ENCODE measurements at regions not wholly inside any gene's neighbourhood (a gene's known extent, or its start where the extent isn't known, plus 50 kb on each side); places are given as distances from the start of the nearest gene placed in this dataset.

DNA sequence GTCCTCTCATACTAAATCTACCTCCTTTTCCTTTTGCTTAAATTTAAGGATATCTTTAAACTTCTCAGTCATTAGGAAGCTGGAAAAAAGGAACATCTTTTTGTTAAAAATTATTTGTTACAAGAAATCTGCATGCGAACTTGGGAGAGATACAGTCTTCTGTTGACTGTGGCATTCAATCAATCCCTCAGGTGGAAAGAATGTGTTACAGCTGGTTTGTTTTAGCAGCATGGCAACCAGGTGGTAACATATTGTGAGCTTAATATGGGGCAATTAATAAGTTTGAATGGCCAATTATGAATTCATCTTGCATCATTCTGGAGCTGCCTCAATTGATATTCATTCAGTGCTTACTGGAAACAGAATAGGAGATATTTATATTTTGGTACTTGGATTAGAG, 135.0 kb downstream of the GC start:
- peaks cover 14% of the 10 kb centered on the region for H3K36me3 Mint-ChIP-seq
- ATAC-seq: no peak
- H3K27me3 Mint-ChIP-seq (ENCODE audit: low read depth): no peaks in the 10 kb centered on the region
- TF ChIP-seq, protein P1, sequence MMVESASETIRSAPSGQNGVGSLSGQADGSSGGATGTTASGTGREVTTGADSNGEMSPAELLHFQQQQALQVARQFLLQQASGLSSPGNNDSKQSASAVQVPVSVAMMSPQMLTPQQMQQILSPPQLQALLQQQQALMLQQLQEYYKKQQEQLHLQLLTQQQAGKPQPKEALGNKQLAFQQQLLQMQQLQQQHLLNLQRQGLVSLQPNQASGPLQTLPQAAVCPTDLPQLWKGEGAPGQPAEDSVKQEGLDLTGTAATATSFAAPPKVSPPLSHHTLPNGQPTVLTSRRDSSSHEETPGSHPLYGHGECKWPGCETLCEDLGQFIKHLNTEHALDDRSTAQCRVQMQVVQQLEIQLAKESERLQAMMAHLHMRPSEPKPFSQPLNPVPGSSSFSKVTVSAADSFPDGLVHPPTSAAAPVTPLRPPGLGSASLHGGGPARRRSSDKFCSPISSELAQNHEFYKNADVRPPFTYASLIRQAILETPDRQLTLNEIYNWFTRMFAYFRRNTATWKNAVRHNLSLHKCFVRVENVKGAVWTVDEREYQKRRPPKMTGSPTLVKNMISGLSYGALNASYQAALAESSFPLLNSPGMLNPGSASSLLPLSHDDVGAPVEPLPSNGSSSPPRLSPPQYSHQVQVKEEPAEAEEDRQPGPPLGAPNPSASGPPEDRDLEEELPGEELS (CRISPR knock-in tag; IDR thresholded peaks at IDR 0.05): no peak
- TF ChIP-seq, protein P2, sequence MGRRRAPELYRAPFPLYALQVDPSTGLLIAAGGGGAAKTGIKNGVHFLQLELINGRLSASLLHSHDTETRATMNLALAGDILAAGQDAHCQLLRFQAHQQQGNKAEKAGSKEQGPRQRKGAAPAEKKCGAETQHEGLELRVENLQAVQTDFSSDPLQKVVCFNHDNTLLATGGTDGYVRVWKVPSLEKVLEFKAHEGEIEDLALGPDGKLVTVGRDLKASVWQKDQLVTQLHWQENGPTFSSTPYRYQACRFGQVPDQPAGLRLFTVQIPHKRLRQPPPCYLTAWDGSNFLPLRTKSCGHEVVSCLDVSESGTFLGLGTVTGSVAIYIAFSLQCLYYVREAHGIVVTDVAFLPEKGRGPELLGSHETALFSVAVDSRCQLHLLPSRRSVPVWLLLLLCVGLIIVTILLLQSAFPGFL (CRISPR knock-in tag; IDR thresholded peaks at IDR 0.05; ENCODE audit: borderline replicate concordance): no peak
- TF ChIP-seq, protein P3, sequence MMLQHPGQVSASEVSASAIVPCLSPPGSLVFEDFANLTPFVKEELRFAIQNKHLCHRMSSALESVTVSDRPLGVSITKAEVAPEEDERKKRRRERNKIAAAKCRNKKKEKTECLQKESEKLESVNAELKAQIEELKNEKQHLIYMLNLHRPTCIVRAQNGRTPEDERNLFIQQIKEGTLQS (CRISPR knock-in tag; conservative IDR thresholded peaks at IDR 0.05): no peak
- no peak for DNase-seq (ENCODE audit: low spot score)
- peaks cover 3% of the 10 kb centered on the region; the same call in 1 of the 2 replicates for H3K4me1 Mint-ChIP-seq
- CTCF ChIA-PET: no interaction called here
- no peak overlapping the region for H3K4me3 Mint-ChIP-seq
- POLR2A ChIA-PET: no interaction called here
- peaks cover 31% of the 10 kb centered on the region for H3K9me3 Mint-ChIP-seq
- H3K27ac Mint-ChIP-seq: no peak overlapping the region

DNA sequence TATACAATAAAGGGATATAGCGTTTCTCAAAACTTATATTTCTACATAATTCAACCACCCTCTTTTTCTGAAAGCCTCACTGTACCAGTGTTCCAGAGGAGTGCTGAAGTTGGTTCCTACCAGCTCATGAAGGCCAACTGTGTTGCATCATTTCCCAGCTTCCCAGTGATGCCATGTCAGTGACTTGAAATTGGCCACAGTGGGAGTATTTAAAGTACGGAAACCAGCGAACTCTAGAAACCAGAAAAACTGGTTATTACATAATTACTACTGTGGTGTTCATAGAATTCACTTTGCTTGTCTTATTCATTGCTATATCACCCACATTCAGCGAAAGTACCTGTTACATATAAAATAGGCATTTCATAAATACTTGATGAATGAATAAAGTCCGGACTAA, 135.4 kb downstream of the GC start:
- CTCF ChIA-PET: no interaction called here
- Mint-ChIP-seq H3K4me1 (peaks cover 3% of the 10 kb centered on the region; the same call in 1 of the 2 replicates), H3K27ac (no peak overlapping the region), H3K27me3 (ENCODE audit: low read depth) (no peaks in the 10 kb centered on the region), H3K4me3 (no peak overlapping the region), H3K36me3 (peaks cover 14% of the 10 kb centered on the region), H3K9me3 (peaks cover 31% of the 10 kb centered on the region)
- no peak for DNase-seq (ENCODE audit: low spot score)
- TF ChIP-seq ETV6 (CRISPR knock-in tag; IDR thresholded peaks at IDR 0.05) (no peak), ZNF396 (CRISPR knock-in tag; IDR thresholded peaks at IDR 0.05; ENCODE audit: borderline replicate concordance) (no peak), SMAD3 (CRISPR knock-in tag; IDR thresholded peaks at IDR 0.05; ENCODE audit: borderline replicate concordance) (no peak), ZNF423 (CRISPR knock-in tag; IDR thresholded peaks at IDR 0.05) (no peak), ZNF121 (CRISPR knock-in tag; IDR thresholded peaks at IDR 0.05) (no peak), TP53 (CRISPR knock-in tag; IDR thresholded peaks at IDR 0.05) (no peak), JAZF1 (CRISPR knock-in tag; IDR thresholded peaks at IDR 0.05) (no peak)
- TF ChIP-seq, protein P1 (CRISPR knock-in tag; IDR thresholded peaks at IDR 0.05): no peak
- TF ChIP-seq, protein P4, sequence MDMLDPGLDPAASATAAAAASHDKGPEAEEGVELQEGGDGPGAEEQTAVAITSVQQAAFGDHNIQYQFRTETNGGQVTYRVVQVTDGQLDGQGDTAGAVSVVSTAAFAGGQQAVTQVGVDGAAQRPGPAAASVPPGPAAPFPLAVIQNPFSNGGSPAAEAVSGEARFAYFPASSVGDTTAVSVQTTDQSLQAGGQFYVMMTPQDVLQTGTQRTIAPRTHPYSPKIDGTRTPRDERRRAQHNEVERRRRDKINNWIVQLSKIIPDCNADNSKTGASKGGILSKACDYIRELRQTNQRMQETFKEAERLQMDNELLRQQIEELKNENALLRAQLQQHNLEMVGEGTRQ (CRISPR knock-in tag; IDR thresholded peaks at IDR 0.05): no peak
- ATAC-seq: no peak
- POLR2A ChIA-PET: no interaction called here

DNA sequence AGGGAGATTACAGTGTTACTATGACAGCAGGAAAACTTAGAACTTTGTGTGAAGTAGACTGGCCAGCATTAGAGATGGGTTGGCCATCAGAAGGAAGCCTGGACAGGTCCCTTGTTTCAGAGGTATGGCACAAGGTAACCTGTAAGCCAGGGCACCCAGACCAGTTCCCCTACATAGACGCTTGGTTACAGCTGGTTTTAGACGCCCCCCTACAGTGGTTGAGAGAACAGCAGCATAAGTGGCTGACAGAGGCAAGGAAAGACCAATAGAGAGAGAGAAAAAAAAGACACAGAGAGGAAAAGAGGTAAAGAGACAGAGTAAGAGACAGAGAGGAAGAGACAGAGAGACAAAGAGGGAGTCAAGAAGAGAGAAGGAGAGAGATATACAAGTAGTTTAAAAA, 144.5 kb downstream of the GC start:
- no peaks in the 10 kb centered on the region for H3K27me3 Mint-ChIP-seq (ENCODE audit: low read depth)
- ATAC-seq: no peak
- H3K27ac Mint-ChIP-seq: no peak overlapping the region
- DNase-seq (ENCODE audit: low spot score): peak; percentile 45
- ChIA-PET CTCF (no interaction called here), POLR2A (no interaction called here)
- H3K4me1 Mint-ChIP-seq: peaks cover 23% of the 10 kb centered on the region
- peaks cover 39% of the 10 kb centered on the region for H3K9me3 Mint-ChIP-seq
- peaks cover 26% of the 10 kb centered on the region for H3K36me3 Mint-ChIP-seq
- H3K4me3 Mint-ChIP-seq: no peak overlapping the region
- TF ChIP-seq, protein P5, sequence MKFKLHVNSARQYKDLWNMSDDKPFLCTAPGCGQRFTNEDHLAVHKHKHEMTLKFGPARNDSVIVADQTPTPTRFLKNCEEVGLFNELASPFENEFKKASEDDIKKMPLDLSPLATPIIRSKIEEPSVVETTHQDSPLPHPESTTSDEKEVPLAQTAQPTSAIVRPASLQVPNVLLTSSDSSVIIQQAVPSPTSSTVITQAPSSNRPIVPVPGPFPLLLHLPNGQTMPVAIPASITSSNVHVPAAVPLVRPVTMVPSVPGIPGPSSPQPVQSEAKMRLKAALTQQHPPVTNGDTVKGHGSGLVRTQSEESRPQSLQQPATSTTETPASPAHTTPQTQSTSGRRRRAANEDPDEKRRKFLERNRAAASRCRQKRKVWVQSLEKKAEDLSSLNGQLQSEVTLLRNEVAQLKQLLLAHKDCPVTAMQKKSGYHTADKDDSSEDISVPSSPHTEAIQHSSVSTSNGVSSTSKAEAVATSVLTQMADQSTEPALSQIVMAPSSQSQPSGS (CRISPR knock-in tag; IDR thresholded peaks at IDR 0.05; ENCODE audit: borderline replicate concordance, low read depth): no peak
- TF ChIP-seq KAT7 (CRISPR knock-in tag; IDR thresholded peaks at IDR 0.05; ENCODE audit: borderline replicate concordance): no peak
- TF ChIP-seq CBFB (CRISPR knock-in tag; IDR thresholded peaks at IDR 0.05; ENCODE audit: low read depth): no peak
- TF ChIP-seq FOXJ3 (CRISPR knock-in tag; IDR thresholded peaks at IDR 0.05; ENCODE audit: borderline replicate concordance): no peak
- TF ChIP-seq, protein P6, sequence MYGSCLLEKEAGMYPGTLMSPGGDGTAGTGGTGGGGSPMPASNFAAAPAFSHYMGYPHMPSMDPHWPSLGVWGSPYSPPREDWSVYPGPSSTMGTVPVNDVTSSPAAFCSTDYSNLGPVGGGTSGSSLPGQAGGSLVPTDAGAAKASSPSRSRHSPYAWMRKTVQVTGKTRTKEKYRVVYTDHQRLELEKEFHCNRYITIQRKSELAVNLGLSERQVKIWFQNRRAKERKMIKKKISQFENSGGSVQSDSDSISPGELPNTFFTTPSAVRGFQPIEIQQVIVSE (CRISPR knock-in tag; IDR thresholded peaks at IDR 0.05; ENCODE audit: borderline replicate concordance): no peak
- no peak for TF ChIP-seq ZNF138 (CRISPR knock-in tag; conservative IDR thresholded peaks at IDR 0.05)
- TF ChIP-seq, protein P7, sequence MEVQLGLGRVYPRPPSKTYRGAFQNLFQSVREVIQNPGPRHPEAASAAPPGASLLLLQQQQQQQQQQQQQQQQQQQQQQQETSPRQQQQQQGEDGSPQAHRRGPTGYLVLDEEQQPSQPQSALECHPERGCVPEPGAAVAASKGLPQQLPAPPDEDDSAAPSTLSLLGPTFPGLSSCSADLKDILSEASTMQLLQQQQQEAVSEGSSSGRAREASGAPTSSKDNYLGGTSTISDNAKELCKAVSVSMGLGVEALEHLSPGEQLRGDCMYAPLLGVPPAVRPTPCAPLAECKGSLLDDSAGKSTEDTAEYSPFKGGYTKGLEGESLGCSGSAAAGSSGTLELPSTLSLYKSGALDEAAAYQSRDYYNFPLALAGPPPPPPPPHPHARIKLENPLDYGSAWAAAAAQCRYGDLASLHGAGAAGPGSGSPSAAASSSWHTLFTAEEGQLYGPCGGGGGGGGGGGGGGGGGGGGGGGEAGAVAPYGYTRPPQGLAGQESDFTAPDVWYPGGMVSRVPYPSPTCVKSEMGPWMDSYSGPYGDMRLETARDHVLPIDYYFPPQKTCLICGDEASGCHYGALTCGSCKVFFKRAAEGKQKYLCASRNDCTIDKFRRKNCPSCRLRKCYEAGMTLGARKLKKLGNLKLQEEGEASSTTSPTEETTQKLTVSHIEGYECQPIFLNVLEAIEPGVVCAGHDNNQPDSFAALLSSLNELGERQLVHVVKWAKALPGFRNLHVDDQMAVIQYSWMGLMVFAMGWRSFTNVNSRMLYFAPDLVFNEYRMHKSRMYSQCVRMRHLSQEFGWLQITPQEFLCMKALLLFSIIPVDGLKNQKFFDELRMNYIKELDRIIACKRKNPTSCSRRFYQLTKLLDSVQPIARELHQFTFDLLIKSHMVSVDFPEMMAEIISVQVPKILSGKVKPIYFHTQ (CRISPR knock-in tag; IDR thresholded peaks at IDR 0.05): no peak
- no peak for TF ChIP-seq ESRRA (CRISPR knock-in tag; IDR thresholded peaks at IDR 0.05; ENCODE audit: borderline replicate concordance)

All from WTC11 (cell line).